HS-5 (cell line): ENCODE measurements at regions not wholly inside any gene's neighbourhood (a gene's known extent, or its start where the extent isn't known, plus 50 kb on each side); places are given as distances from the start of the nearest gene placed in this dataset.
"Not testable (repeated sequence)": the region's sequence is repeated elsewhere in the genome, so short reads cannot be mapped to it uniquely, and the experiment has no call there.

ENCODE experiments used
- DNase-seq: peaks from one replicate; pipeline ENCODE4 v3.0.0-alpha.2; 2012; ENCODE audit warnings: low read depth

DNA sequence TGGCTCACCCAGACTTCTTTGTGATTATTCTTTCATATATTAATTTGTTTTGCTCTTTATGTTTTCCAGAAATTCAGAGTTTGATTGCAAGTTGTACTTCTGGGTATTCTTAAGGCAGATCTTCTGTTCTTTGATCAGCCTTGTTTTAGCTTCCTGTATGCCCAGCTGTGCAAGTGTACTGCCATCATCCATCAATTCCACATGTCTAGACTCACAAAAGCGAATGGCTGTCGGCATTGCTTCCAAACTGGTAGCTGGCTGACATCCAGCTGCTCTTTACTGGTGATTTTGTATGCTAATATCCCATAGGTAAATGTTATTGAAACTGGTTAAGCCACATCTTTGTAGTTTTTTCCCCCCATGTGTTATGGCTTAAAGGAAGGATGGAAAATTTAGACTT lies 1084.8 kb upstream of the CITED2 start:
- DNase-seq = no peak

DNA sequence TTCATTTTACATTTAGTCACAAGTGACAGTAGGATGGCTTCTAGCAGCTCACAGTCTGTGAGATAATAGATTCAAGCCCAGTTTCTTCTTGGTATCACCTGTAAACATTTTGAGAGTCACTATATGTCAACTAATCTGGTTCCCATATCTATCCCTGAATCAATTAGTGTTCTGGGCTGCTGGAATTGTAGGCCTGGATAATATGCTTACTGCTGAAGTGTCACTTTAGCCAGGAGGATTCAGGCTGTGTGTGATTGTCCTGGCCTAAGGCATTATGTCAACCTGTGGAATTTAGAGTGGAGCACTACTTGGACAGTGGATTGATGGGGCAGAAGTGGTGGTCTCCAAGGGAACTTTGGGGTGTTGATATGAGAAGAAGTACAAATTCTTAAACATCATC lies 1071.8 kb upstream of the CITED2 start:
- DNase-seq = no peak

DNA sequence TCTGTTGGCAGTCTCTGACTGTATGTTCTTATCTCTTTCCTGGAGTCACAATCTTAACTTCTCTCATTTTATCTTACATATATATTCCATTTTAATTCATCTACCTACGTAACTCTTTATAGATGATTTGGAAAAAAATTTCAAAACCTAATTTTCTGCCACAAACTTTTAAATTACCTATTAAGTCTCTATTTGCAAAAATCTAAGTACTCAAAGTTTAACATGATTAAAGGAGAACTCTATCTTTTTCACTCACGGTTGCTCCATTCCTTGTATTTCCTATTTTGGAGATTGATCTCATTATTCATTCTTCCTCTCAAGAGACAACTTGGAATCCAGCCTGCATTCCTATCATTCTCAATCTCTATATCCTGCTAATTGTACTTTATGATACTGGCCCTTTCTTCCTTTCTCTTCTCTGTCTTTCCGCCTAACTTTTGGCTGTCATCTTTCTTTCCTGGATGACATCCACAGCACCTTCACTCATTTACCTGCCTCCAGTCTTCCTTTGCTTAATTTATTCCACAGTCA lies 1071.1 kb upstream of the CITED2 start:
- DNase-seq = peak; percentile 61

DNA sequence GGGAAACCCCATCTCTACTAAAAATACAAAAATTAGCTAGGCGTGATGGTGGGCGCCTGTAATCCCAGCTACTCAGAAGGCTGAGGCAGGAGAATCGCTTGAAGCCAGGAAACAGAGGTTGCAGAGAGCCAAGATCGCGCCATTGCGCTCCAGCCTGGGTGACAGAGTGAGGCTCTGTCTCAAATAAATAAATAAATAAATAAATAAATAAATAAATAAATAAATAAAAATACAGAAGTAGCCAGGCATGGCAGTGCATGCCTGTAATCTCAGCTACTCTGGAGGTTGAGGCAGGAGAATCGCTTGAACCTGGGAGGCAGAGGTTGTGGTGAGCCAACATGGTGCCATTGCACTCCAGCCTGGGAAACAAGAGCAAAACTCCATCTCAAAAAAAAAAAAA lies 1068.7 kb upstream of the CITED2 start:
- DNase-seq = not testable (repeated sequence)

DNA sequence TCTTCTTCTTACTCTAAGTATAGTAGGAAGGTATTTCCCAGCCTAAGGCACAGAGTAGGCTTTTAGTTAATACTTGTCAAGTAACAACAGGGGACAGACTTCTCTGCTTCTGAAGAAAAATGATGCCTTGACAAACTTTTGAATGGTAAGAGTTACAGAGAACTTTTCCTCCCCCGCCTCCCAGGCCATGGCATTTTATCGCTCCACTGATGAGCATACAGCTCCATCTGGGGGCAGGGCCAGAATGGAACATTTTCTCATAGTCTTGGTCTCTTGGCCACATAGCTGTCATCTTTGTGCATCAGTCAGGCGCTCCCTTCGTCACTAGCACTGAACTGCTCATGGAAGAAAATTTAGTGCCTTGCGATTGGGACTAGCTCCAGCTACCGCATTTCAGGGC lies 1066.8 kb upstream of the CITED2 start:
- peak; percentile 37 for DNase-seq

DNA sequence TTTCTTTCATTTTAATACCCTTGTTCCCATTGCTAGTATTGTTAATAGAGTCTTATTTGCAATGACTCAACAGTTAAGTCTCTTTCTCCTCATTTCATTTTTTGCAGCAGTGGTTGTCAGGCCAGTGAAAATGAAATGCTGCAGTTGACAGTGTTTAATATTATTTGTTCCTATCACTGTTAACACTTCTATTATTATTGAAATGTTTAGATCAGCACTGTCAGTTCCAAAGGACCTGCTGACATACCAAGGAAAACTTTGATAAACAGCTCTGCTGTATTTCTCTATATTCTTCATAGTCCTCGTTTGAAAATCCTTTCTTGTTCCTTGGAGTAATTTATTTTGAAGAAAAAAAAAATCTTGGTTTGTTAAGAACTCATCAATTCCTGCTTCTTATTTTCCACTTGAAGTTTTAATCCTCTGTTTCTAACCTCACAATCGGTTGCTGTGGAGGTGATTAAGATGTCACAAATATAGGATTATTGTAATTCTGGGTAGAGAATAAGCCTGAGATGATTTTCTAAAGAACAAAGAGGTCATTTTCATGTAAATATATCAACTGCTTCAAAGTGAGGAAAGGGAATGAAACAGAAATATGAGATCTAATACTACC lies 1065.9 kb upstream of the CITED2 start:
- DNase-seq = no peak

DNA sequence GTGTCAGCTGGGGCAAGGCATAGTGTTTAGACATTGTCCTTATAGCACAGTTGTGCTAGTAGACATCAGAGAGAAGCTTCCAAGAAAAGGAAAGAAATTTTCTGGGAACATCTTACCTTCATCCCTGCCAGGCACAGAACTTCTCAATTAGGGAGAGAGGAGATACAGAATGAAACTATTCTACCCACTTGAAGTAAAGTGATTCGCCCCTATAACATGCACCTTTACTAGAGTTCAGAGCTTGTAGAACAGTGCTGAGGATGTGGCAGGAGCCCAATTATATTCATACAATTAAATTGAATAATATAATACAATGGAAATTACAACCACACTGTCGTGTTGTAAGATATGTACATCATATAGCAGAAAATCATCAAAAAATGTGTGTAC lies 1063.9 kb upstream of the CITED2 start:
- no peak for DNase-seq

DNA sequence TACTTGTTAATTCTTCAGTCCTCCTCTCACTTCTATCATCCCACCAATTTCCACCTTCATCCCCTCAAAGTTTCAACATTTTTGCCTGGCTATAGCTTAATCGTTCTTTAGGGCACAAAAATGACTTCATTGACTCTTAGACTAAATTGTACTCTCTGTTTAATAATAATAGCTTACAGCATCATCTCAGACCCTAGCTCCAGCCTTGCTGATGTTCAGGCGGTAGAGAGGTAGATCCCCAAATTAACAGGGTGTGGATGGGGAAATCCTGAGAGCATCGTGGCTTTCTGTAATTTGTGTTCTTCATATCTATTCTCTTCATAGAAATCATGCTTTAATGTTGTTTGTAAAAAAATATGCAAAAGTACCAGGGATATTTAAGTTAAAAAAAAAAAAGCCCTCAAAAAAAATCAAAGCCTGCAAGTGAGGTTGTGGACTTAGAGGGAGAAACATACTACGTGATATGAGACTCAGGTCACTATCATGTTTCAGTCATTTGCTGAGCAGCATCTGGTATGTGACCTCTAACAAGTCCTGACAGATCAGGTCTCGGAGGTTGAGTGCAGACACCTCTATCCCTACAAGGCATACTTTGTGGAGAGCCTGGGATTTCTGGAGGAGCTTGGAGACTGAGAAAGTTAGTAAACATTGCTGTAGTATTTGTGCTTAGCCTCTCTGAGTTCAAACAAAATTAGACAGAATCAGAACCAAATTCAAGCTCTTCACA lies 1063.3 kb upstream of the CITED2 start:
- DNase-seq = no peak

DNA sequence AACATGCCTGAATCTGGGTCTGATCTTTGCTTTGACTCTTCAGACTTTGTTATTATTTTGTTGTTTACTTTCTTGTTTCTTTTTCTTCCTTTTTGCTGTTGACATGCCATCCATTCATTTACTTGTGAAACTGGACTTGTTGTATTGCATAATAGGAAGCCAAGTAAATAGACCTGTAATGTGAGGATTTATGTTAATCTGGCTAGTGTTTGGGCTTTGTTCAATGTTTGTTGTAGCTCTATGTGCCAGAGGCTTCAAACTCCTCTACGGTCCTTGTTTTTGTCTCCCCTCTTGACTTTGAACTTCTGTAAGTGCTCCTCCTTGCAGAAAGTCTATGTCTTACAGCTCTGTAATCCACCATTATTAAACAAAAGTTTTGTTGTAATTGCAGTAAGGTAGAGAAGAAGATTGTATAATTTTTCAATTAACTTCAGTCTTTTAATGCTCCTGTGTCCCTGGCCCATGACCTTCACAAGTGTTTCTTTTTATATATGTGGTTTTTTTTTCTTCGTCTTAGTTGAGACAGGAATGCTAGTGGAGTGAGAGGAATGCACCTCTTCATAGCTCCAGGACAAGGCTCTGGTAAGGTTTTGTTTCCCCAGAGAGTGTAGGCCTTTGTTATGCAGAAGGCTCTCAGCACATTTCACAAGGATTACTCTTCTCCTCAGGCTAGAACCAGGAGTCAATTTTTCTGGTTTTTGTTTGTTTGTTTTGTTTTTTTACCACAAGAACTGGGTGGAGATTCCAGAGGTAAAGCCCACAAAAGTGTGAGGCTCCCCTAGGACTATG lies 1061.8 kb upstream of the CITED2 start:
- no peak for DNase-seq

DNA sequence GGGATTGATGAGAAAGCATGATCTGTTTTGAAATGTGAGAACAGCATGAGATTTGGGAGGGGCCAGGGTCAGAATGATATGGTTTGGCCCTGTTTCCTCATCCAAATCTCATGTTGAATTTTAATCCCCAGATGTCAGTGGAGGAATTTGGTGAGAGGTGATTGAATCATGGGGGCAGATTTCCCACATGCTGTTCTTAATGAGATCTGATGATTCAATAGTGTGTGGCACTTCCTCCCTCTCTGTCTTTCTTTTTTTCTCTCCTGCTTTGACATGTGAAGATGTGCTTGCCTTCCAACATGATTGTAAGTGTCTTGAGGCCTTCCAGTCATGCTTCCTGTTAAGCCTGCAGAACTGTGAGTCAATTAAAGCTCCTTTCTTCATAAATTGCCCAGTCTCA lies 1060.3 kb upstream of the CITED2 start:
- peak; percentile 35 for DNase-seq

DNA sequence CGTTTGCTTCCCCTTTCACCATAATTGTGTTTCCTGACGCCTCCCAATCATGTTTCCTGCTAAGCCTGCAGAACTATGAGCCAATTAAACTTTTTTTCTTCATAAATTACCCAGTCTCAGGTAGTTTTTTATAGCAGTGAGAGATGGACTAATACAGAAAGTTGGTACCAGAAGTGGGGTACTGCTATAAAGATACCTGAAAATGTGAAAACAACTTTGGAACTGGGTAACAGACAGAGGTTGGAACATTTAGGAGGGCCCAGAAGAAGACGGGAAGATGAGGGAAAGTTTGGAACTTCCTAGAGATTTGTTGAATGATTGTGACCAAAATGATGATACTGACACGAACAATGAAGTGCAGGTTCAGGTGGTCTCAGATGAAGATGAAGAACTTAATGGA lies 1058.6 kb upstream of the CITED2 start:
- DNase-seq = no peak

DNA sequence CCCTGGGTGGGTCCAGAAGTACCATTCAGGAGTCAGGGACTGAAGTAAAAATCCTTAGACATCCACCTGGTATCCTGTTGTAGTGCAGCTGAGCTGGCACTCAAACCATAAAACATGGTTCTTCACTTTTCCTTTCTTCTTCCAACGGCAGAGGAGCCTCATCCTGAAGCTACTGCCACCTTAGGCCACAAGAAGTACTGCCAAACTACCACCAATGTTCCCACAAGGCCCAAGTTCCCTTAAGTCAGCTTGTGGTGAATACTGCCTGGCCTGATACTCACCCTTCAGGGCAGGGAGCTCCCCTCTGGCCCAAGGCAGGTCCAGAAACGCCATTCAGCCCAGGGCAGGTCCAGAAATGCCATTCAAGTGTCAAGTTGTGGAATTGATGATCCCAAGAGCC lies 1053.4 kb upstream of the CITED2 start:
- no peak for DNase-seq

DNA sequence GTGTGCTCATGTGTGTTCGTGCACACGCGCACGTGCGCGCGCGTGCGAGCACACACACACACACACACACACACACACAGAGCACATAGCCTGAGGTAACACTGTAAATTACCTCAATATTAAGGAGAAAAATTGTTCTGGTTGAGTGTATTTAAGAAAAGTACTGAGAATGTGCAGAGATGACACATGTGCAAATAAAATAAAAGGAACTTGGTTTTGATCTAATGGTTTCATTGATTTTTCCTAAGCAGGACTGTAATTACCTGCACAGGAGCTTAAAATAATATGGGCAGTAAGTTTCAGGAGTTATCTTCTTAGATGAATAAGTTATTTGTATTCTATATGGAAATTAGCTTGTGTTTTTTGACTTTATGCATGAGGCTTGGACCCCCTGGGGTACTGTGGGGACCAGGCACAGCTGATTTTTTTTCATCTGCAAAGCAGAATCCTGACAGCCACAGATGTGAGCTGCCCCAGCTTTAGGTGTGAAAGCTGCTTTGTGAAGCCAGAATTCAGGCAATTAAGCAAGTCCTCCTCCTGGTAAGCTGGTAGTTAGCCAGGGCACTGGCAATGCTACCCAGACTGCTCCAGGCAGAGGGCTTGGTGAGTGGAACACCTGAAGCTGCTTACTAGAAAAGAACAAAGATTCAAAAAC lies 1040.6 kb upstream of the CITED2 start:
- DNase-seq = no peak

DNA sequence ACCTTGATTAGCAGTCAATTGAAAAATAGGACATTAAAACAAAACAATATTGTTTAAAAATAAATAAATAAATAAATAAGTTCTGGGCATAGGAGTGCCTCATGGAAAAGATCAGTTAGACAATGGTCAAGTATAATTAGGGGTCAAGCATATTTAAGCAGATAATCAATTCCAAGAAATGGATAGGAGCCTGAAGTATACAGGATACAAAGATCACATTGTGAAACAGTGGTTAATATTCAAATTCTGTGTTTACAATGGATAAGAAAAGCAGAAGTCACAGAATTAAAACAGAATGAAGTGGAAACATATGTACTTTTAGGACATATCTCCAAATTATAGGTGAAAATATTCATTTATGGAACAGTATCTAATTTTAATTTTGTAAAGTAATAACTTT lies 1028.6 kb upstream of the CITED2 start:
- DNase-seq = no peak

DNA sequence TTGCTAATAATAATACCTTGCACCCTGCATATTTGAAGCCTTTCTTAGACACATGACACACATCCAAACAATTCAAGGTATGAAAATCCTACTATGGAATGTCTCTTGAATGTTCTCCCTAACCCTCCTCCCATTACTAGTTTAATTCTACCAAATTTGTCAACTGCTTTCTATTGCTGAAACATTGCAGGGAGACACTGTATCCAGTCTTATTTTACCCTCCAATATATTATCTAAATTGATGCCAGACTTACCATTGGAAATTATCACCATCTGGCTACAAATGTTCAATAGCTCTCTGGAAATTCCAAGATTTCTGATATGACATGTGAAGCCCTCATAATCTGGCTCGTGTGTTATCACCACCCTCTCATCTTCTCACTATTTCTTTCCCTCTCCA lies 1027.3 kb upstream of the CITED2 start:
- DNase-seq = peak; percentile 38

DNA sequence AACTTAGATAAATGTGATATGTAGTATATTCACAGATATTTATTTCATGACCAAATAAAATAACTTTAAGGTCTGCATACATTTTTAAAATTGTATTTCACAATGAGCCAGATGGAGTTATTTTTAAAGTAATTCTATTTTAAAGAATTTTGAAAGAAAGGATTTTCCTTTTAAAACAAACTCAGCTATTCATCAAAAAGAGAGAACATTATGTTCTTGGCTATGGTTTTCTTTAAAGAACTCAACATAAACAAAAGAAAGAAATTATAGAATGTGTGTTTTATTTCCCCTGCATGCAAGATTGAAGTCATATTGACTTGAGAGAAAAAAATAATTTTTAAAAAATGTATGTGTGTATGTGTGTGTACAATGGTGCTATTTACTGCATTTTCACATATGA lies 1023.6 kb upstream of the CITED2 start:
- DNase-seq = no peak

DNA sequence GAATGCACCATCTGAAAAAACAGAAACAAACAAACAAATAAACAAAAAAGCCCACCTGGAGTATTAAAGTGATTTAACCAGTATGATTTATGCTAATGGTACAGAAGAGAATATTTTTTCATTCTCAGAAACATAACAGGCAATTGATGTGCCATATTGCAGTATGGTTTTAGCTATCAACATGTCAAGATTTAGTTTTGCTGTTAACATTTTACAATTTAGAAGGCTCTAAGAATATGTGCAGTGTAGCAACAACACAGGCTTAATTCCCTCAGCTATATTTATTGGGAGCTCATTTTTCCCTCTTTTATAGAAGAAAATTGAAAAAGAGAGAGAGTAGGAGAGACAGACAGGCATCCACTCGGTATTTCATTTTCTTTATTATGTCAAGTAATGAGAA lies 1022.7 kb upstream of the CITED2 start:
- no peak for DNase-seq

DNA sequence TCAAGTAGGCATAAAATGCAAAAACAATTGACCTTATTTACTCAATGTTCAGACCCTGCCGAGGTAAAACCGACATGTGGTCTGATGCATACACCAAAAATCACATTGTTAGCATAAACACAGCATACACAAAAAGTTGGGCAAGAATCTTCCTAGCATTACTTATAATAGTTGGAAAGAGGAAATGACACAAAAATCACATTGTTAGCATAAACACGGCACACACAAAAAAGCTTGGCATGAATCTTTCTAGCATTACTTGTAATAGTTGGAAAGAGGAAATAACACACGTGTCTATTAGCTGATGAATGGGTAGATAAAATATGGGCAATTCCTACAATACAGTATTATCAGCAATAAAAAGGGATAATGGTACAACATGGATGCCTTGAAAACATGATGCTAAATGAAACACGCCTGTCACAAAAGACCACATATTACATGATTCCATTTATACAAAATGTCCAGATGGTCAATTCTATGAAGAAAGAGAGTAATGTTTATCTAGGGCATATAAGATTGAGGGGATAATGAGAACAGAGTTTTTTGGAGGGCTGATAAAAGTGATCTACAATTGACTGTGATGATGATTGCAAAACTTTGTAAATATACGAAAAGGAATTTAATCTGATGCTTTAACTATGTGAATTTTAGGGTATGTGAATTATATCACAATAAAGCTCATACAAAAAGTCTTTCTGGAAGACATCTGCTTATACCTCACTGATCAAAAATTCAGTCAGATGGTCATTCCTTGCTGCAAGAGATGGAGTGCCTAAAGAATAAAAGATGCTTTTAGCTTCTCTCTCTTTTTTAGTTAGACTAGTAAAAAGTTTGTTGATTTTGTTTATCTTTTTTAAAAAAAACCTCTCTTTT lies 1019.5 kb upstream of the CITED2 start:
- no peak for DNase-seq

DNA sequence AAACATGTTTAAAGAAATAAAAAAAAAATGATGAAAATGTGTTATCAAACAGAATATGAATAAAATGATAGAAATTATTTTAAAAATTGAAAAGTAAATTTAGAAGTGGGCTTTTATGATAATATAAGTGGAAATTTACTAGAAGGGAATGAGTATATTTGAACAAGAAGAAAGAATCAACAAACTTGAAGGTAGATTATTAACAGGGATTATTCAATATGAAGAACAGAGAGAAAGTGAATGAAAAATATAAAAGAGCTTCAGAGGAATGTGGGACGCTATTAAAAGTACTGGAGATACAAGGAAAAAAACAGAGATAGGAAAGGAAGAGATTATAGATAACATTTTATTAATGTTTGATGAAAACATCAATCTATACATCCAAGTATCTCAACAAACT lies 1014.4 kb upstream of the CITED2 start:
- DNase-seq = no peak

DNA sequence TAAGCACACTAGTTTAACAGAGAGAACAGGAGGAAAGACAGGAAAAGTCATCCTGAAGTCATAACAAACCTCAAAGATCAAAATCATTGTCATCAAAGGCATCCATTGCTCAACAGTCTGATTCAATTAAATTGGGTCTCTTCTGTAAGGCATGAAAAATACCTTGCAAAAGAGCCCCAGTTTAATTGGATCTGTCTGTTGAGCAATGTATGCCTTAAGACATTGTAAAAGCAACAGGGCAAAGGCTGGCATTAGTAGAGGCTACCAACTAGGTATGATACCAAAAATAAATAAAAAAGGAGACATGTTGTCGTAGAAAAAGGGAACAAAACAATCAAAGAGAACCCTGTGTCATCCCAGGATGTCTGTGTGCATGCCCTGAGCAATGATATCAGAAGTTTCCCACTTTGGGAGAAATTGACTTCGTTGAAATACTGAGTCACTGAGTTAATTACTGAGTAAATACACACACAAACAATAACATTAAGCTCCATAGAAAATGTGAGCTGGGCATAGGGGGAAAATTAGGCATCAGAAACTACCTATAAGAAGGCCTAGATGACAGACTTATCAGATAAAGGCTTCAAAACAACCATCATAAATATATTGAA lies 1013.8 kb upstream of the CITED2 start:
- no peak for DNase-seq

DNA sequence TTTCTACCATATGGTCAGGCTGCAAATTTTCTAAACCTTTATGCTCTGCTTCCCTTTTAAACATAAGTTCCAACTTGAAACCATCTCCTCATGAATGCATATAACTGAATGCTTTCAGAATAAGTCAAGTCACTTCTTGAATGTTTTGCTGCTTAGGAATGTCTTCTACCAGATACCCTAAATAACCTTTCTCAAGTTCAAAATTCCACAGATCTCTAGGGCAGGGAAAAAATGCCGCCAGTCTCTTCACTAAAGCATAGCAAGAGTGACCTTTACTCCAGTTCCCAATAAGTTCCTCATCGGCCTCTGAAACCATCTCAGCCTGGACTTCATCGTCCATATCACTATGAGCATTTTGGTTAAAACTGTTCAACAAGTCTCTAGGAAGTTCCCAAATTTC lies 1011.2 kb upstream of the CITED2 start:
- no peak for DNase-seq
